ENCODE measurements at regions not wholly inside any gene's neighbourhood (a gene's known extent, or its start where the extent isn't known, plus 50 kb on each side); places are given as distances from the start of the nearest gene placed in this dataset.

DNA sequence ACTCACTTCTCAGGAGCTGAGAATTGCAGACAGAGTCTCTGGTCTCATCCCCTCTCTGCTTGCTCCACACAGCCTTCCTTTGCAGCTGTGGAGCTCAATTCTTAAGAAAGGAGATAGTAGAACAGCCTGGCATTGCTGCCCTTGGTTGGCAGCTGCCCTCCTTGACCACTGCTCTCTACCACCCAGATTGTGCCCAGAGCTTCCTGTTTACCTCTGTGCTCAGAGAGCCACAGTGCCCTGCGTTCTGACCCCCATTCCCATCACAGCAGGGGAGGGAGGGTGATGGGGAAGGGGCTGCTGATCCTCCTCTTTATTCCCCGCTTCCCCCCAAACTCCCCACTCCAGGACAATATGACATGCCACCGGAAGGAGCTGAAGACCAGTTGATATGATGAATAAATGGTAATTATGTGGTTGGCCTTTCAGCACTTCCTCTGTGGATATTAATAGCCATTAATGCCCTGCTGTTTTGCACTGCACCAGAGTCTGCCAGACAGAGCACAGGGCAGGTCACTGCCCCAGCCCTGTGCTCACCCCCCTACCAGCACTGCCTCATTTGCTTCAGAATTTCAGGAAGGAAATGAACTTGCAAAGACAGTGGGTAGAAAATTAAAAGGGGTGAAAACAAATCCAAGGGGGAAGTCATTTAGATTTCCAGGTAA is 426.8 kb upstream of the CADM1 start:
- no peak for DNase-seq

DNA sequence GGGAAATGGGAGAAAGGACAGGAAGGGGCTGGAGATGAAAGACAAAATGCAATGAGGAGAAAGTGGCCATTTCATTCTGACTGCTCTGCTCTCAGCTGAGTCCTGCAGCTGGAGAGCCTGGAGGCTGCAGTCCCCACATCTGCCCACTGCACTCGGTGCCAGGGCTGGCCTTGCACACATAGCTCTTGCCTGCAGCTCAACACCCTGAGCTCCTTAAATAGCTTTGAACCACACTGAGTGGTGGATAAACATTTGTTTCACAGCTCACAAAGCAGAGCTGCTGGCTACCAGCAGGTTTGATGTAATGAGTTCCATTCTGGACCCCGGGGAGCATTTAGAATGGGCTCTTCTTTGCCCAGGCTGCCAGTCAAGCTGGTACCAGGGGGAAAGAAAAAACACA is 426.1 kb upstream of the CADM1 start:
- DNase-seq: no peak

DNA sequence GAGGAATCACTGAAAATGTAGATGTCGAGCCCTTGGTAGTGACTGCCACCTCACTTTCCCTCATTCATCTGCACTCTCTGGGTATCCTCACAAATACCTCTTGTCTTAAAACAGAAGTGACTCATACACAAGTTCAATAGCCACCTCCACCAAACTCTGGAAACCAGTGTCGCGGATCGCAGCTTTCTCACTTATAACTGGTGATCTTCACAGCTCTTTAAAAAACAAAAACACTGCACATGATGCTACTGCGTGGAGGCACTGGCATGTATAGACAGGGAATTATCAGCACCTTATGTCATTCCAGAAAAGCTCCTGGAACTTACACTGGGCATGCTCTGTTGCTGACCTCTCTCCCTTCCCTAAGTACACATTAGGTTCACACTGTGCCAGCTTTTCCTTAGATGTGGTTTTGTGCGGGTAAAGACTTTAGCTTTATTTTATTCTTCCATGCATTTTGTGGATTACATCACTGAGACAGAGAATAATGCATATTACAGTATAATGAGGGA is 425.5 kb upstream of the CADM1 start:
- DNase-seq: no peak

DNA sequence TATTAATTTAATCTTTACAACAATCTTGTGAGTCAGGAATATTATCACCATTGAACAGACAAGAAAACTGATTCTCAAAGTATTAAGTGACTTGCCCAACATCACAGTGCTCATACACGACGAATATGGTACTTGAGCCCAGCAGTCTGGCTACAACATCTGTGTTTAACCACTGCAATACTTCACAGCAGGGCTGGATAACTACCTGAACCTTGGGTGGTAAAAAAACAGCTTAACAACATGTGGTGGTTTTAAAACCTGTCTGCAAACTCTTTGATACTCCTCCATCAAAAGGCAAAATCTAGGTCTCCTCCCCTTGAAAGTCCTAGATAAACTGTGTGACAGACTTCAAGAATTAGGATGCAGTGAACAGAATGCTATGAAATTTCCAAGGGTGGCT is 424.6 kb upstream of the CADM1 start:
- no peak for DNase-seq

DNA sequence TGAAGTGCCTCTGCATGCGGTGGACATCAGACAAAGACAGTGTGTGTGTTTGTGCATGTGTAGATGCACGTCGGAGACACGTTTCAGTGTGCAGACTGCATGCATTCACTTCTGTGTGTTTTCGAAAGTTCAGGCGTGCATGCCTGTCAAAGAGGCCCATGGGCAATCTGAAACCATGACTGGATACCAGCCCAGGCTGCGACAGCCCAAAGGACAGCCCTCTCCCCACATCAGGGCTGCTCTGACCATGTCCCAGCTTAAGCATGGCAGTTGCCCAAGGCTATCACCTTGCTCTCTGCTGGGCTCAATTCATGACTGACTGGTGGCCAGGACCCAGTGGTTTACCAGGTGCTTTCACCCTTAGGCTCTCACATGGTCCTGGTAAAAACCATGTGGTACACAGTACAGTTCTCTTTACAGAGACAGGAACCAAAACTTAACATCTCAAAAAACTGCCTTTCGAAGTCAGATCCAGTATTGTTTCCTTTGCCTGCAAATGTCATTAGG is 423.7 kb upstream of the CADM1 start:
- no peak for DNase-seq

DNA sequence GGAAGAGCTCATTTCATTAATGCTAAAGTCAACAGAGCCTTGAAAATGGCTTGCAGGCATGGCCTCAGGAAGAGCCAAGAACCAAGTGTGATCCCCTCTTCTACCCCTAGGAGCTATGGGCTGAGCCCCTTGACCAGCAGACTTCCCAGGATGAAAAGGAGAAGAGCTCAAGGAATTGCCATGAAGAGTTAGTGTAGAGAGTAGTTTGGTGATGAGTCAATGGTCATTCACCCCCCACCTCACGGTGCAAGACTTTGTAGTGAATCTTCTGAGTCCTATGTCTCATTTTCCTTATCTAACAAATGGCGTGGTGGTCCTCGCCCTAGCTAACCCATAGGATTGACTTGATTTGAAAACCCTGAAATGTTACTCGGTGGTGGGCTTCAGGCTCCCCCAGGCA is 422.4 kb upstream of the CADM1 start:
- DNase-seq: no peak

DNA sequence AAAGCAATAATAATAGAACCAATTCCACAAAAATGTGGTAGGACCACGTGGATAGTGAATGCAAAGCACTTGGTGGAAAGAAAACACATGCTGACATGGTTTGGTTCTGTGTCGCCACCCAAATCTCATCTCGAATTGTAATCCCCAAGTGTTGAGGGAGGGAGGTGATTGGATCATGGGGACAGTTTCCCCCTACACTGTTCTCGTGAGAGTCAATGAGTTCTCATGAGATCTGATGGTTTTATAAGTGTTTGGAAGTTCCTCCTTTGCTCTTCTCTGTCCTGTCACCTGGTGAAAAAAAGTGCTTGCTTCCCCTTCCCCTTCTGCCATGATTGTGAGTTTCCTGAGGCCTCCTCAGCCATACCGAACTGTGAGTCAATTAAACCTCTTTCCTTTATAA is 421.9 kb upstream of the CADM1 start:
- no peak for DNase-seq

DNA sequence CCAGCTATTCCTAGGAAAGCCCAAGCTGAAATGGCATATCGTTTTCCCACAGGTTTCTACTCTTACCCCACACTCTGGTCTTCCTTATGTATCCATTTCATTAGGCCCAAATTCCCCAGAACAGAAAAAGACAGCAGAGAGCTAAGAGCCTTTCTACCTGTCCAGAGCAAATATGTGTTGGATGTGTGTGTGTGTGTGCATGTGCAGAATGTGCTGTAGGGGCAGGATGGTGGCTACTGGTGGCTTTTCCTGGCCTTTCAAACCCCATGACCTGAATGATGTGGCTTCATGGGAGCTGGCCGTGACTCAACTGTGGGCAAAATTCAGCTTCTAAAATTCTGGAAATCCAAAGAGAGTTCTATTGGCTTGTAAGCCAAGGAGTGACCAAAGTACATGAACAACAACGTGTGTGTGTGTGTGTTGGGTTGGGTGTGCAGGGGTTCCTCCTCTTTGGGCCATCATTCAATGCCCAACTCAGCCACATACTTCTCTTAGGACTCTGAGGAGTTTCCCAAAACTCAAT is 421.4 kb upstream of the CADM1 start:
- no peak for DNase-seq

DNA sequence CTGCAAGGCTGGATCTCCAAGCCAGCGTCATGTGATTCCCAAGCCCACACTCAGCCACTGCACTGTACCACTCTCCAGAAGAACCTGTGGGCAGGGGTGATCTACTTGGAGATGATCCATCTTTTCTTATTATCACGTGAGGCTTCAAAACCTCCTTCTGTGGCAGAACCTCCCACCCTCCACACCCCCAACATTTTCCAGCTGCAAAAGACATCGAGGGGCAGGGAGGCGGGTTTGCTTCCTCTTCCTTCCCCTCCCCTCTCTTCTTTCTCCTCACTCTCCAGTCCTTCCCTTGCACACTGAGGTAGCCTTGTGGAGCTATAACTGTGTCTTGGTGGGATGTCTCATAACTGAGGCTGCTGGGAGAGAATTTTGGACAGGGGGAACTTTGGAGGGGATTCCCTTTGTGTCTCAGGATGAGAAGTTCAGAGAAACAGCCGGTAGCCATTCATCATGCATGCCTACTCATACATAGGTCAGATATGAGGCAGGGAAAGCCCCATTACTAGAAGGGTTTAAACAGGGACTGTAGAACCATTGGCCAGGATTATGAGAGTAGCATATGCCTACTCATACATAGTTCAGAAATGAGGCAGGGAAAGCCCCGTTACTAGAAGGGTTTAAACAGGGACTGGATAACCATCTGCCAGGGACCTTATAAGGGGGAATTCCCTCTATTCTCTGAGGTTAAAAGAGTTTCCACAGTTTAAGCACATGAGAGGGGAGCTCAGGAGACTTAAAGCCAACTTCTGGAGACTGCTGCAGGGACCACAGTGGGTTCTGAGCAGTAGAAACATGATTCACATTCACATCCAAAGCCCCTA is 420.7 kb upstream of the CADM1 start:
- no peak for DNase-seq

DNA sequence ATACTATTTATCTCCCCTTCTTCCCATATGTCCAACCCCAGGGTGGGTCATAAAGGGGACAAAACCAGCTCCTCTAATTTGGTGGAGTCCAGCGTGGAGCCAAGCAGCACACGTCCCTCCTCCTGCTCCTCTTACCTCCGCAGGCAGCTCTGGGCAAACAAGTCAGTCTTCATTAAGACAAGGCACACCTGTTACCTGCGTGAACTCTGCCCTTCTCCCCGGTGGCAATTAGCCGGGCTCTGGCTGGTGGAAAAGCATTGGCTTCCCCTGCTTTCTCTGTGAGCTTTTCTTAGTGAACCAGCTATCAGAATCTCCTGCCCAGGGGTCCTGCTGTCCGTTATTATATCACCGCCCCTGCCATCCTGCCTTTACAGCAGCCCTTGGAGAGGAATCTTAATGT is 418.7 kb upstream of the CADM1 start:
- DNase-seq: no peak

DNA sequence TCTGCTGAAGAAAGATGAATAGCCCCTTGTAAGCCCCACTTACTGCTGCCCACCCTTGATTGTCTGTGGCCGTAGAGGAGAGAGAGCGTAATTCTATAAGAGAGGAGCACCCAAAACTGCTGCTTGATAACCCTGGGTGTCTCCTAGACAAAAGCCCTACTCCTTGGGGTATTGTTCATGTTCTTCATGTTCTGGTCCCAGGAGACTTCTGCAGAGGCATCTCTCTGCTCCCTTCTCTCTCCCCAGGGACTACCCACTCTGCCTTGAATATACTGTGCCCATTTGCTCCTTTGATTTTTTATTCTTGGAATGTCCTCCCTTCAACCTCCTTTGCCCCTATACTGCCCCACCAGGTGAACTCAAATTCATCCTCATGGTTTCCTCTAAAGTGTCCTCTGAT is 417.8 kb upstream of the CADM1 start:
- DNase-seq: no peak

DNA sequence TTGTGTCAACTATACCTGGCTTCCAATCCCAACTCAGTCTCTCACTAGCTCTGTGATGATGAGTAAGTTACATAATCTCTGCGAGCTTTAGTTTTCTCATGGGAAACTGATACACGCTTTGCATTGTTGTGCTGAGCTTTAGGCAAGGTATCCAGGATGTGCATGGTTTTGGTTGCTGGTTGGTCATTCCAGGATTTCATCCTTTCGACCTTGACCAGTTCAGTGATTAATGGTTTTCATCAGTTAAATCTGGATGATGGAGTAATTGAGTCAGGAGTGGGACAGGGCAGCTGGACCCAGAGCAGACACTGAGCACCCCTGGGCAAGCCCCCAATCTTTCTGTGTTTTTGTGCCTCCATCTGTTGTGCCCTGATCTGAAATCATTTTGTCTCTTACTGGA is 417.3 kb upstream of the CADM1 start:
- DNase-seq: no peak

DNA sequence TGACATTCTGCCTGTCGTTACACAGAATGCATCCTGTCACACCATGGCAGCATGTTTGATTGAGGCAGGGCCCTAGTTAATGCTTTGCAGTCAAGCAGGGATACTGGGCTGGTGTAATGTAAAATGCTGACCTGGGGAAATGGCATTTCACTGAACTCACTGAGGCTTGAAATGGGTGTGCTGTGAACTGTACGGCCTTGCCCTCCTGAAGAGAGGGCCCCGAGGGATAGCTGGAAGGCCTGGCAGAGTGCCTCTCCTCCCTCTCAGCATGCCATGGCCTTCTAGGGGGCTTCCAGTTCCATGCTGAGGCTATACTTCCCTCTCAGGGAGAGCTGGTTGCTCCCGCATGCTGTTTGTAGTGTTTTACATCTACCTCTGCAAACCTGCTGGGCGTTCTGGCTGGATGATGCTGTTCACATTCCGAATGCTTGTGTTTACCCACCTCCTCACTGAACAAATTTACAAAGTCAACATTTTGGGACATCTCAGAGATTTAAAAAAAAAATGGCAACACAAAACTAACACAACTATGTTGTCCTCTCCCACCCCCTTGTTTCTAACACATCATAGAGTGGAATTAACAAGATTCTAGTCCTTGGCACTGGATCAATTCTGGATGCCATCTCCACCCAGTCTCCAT is 416.7 kb upstream of the CADM1 start:
- no peak for DNase-seq

DNA sequence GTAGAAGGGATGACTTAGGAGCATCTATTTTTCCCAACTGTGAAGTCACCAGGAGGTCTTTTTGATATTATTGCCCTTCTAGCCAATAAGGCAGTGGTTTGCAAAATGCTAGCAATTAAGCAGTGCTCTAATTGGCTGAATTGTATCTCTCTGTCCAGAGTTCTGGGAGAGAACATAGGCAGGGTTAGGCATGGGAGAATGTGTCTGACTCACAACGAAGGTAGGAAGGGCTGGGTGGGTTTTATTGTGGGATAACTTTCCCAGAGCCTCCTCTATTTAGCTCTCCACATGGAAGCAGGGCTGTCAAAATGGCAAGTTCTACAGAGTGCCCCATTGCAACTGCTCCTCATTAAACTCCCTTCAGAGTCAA is 415.9 kb upstream of the CADM1 start:
- DNase-seq: no peak

DNA sequence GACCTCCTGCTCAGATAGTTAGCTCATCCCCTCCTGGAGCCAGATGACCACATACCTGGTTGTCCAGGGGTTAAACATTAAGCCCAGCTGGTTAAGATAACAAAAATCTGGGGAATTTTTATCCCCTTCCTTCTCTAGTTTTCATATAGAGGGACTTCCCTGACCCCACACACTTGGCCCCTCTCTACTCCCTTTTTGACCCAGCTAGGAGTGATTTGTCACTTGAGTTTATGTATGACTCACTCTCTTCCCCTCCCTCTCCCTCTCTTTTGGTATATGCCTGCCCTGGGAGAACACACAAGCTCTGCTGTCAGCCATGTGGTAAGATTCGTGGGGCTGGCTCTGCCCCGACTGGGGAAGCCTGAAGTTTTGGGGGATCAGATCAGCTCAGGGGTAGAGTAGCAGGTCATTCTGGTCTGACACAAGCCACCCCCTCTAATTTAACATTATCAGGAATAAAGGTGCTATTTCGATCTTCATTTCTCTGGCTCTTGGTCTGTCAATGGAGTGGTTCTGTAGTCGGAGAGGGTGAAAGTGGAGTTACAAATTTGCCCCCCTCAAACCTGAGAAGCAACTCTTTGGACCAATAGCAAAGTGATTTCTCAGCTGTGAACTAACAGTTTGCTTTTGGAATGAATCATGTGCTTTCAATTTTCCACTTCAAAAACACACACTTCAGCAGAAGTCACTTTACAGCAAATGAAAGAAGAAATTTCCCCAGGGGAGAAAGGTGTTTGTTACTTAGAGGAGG is 415.3 kb upstream of the CADM1 start:
- DNase-seq: no peak

DNA sequence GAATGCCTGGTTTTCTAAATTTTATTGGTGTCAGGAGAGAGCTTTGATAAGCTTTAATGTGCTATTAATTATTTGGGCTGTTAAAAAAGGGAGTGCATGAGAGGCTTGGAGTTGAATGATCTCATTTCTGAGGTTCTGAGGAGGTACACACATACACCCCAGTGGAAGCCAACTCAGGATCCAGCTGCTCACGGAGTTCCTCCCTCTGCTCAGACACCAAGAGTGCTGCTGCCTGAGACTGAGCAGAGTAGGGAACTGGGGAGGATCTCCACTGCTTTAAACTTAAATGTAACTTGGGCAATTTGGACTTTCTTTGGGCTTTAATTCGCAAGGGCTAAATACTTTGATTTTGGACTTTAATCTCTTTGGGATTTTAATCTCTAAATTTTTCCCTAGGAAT is 414.4 kb upstream of the CADM1 start:
- DNase-seq: no peak

DNA sequence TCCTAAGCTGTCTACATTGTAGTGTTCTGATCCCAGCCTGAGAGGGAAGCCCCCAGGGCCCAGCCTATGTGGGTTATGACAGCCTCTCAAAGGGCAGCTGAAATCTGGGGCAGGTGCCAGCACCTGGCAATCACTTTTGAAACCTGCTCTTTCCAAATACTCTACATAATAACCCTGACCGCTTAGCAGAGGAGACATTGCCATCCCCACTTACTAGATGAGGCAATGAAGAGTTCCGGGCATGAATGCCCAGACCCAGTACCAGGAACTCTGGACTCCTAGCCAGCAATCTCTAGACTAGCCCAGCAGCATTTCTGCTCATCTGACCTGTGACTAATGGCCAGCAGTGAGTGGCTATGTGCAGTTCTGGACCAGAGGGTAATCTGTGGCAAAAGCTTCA is 412.4 kb upstream of the CADM1 start:
- DNase-seq: peak; percentile 88

DNA sequence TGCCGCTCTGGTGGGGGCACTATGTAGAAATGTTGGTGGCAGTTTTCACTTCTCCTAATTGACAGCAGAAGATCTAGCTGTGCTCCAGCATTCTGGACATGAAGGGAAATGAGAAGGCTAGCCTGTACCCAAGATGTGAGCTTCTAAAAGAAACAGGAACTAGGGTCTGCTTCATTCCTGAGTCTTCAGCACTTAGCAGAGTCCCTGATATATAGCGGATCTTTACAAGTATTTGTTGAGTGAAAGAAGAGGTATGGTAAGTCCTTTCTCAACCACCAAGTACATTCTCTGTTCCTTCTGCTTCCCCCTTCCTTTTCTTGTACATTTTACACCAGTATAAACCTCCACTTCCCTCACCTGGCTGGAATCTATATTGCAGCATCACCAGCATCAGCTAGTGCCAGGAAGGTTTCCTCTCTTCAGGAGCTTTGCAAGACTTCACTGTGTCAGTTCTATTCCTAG is 408.3 kb upstream of the CADM1 start:
- DNase-seq: peak; percentile 22

DNA sequence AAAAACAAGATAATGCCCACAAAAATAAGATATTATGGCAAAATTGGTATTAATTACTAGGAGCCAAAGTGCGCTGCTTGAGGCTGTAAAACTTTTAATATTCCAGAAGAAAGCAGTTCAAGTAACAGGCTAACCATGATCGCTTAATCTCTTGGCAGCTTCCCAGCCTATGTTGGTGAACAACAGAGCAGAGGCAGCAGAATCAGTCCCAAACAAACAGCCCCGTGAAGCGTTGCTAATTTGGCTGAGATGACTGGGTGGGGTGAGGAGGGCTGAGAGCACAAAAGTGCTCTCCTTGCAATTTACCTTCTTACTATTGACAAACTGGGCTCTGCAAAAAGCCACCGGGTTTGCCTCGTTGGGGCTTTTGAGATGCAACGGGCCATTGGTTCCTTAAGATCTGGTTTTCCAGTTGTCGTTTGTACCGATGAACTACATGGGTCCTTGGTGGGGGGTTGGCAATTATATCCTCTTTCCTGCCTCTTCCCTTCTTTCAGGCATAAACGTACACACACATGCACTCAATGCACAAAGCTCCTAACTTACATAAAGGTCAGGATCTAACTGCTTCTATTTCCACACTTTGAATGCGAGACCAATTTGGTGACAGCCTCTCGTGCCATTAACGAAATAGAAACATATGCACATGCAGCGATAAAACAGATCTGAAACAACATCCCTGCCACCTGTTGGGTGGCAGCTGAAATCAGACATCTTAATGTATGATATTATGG is 407.6 kb upstream of the CADM1 start:
- DNase-seq: peak; percentile 98

DNA sequence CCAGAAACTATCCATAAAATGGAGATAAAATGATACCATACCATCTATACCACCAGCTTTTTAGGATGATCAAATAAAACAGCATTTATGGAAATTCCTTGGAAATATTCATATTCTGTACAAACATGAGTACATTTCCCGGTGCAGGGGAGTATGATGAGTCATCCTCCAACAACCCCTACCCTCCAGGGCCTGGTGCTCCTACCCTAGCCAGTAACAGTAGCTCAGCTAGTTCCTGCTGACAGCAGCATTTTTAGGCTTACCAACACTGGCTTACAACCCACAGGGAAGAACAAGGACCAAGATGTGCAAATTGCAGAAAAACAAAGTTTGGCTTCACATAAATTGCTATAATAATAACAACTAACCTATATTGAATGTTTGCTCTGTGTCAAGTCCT is 406.2 kb upstream of the CADM1 start:
- no peak for DNase-seq

DNA sequence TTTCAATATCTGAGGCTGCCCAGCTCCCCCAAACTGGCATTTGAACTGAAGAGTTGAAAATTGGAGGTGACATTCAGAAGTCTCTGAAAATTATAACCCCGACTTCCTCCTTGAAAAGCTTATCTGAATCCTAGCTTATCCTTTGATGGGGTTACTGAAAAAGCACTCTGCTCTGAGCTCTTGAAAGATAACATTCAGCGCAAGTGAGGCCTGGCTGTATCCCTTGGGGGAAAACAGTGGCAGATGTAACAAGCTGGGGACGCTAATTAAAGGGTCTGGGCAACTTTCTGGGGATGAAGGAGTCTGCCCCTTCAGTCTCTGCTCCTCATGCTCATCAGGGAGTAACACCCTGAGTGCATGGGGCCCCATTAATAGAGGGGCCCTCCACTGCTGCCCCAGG is 402.0 kb upstream of the CADM1 start:
- DNase-seq: no peak
